ENCODE measurements at regions not wholly inside any gene's neighbourhood (a gene's known extent, or its start where the extent isn't known, plus 50 kb on each side); places are given as distances from the start of the nearest gene placed in this dataset.

DNA sequence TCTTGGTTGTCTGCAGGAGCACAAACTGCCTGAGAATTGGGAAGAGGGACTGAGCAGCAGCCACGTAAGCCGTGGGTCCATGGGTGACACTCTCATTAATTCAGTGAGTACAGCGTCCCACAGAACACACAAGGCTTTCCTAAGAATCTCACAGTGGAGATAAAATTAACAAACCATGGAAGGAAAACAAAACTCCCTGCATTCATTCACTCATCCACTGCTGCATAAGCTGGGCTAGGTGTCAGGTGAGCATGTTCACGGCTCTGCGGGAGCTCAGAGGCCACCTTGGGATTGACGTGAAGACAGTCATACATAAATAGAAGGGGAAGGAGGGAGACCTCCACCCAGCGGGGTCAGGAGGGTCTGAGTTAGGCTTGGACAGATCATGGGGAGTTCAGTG, 1442.7 kb downstream of the TBC1D22A start:
- no peak for DNase-seq (ENCODE audit: low spot score)

DNA sequence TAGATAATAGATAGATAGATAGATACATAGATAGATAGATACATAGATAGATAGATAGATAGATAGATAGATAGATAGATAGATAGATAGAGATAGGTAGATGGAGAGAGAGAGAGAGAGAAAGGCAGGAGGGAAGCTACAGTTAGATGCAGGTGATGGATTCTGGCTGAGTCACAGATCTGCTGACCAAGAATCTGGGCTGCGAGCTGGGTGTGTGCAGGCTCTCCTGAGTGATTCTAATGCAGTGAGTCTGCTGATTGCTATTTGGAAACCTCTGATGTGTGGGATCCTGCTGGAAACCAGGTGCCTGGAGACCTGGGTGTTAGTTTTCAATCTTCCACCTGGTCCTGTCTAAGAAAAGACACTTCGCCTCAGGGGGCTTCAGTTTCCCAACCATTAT, 1441.8 kb downstream of the TBC1D22A start:
- peak; percentile 1 for DNase-seq (ENCODE audit: low spot score)

DNA sequence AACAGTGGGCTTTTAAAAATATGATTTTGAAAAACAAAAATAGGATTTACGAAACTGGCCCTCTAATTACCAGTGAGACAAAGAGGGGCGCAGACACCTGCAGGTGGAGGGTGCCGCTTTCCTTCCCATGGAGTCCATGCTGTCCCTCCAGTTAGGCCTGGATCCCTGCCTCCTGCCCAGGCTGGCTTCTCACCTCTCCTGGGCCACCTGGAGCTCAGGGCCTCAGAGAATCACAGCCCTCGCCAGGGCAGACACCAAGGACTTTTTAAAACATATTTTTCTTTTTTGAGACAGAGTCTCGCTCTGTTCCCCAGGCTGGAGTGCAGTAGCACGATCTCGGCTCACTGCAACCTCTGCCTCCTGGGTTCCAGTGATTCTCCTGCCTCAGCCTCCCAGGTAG, 1437.2 kb downstream of the TBC1D22A start:
- DNase-seq (ENCODE audit: low spot score): no peak

DNA sequence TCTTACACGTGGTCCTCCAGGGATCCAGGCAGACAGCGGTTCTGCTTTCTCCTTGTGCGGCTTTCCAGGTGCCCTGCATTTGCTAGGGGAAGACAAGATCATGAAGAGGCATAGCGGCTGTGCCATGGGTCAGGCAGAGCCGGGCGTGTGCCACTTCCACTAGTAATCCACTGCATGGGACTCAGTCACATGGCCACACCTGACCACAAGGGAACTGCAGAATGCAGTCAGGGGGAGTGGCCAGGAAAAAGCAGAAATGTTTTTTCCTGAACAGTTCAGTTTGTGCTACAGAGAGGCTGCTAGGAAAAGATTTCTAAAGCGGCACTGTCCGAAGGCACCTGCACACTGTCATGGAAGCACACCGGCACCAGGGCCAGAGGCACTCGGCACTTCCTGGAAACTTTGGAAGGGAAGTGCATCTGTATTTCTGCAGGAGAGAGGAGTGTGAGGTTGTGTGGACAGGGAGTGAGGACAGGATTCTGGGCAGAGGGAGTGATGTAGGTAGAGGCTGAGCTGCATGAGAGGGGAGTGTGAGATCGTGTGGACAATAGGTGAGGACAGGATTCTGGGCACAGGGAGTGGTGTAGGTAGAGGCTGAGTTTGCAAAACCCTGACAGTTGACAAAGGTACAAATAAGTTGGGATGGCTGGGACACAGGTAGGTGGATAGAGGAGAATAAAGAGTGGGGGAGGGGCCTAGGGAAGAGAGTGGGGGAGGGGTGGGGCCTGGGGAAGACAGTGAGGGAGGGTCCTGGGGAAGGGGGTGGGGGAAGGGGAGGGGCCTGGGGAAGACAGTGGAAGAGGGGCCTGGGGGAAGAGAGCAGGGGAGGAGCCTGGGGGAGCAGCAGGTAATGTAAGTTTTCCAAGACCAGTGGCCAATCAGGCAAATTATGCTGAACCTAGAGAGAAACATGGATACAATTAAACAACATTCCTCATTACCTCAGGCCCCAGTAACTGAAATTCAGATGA, 1436.3 kb downstream of the TBC1D22A start:
- DNase-seq (ENCODE audit: low spot score): no peak

DNA sequence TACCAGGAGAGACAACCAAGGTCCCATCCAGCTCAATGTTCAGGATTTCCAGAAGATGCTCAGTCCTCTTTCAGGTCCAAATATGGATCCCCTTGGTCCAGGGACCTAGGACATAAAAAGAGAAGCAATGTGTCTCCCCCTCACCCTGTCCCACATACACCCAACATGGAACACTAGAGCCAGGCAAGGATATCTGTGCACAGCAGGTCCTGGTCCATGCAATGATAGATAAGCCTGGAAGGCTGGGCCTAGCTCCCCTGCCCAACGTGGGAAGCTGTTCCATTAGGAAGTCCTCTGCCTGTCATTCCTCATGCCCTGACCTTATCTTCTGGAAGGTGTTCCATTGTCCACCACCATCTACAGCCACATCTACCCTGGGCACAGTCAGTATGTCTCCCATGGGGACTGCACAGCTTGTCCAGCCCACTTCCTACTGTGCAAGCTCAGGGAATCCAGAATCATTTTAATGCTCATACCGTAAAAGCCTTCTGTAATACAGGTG, 1434.8 kb downstream of the TBC1D22A start:
- DNase-seq (ENCODE audit: low spot score): no peak

DNA sequence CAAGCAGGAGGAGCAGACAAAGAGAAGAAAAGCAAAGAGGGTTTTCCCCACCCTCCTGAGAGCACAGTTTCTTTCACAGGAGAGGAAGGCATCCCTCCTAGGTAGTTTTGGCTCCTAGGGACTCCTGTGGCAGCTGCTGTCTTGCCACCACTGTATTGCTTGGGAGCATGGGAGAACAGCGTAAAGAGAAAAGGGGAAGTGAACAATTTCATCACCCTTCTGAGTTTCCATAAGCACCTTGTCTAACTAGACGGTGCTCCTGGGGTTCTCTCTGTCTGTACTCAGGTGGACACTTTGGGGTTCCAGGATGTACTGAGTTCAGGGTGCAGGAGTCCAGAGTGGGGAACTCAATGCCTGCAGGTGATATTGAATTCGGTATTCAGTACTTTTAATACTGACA, 1430.5 kb downstream of the TBC1D22A start:
- no peak for DNase-seq (ENCODE audit: low spot score)

DNA sequence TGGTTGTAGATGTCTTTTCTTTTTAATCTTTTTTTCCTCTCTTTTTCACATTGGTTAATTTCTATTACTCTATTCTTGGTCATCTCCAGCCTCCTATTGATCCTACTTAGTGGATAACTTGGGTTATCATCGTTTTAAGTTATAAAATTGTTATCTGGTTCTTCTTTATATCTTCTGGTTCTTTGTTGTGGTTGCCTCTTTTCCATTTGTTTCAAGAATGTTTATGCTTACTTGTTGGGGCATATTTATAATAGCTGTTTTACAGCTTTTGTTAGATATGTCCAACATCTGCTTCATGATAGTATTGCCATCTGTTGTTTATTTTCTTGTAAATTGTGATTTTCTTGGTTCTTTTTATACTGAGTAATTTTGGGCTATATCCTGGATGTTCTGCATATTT, 1429.6 kb downstream of the TBC1D22A start:
- DNase-seq (ENCODE audit: low spot score): no peak

DNA sequence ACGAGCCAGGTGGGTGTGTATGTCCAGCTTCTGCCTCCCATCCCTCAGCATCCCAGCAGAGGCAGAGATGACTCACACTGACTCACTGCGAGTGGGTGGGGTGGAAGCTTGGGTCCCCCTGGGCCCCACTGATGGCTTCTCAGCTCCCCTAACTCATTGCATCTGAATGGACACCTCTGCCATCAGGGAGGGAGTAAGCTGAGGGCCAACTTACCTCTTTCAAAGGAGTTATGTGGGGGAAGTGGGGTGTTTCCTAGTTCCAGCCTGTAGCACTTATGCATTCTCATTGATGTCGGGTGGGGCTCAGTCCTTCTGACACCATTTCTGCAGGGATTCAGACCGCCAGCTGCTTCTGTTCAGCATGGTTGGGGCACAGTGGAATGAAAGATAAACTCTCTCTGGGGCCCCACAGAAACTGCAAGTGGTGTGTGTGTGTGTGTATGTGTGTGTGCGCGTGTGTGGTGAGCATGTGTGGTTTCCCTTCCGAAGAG, 1425.8 kb downstream of the TBC1D22A start:
- DNase-seq (ENCODE audit: low spot score): no peak

DNA sequence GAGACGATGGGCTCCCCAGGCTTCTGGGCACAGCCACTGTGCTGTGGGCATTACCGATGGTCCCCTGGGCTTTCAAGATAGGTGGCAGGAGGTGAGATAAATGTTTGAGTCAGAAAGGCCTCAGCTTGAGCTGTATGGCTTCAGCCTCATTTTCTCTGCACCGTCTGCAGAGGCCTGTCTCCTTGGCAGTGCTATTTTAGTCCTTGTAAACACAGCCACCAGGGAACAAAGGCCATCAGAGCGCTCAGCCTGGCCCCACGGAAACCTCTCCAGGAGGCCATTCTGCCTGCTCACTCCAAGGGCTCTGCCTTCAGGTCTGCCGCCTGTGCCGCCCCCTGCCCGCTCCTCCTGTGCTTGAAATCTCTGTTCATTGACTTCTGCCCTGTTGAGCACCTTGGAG, 1424.9 kb downstream of the TBC1D22A start:
- no peak for DNase-seq (ENCODE audit: low spot score)

DNA sequence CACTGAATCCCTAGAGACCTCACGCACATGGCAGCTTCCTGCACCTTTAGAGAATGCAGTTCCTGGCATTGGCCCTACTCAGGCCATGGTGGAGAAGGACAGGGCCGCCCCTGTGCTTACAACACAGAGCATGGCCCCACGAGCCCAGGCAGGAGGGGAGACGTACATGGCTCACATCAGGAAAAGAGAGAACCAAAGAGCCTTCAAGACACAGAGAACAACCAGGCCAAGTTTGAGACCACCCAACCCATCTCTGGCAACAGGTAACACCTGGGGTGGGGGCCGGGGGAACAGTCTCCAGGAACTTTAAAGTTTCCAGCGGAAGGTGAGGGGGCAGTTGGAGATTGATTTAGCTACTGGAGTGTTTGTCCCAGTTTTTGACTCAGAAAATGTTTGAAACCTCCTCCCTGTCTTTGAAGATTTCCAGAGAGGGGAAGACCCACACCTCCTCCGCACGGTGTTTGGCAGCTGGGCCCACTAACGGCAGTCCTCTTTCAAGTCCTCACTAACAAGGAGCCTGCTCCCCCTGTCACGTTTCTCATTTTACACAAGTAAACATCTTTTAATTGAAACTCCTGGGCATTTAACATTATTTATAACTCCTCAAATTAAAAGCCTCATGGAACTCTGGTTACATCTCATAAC, 1423.8 kb downstream of the TBC1D22A start:
- DNase-seq (ENCODE audit: low spot score): no peak

DNA sequence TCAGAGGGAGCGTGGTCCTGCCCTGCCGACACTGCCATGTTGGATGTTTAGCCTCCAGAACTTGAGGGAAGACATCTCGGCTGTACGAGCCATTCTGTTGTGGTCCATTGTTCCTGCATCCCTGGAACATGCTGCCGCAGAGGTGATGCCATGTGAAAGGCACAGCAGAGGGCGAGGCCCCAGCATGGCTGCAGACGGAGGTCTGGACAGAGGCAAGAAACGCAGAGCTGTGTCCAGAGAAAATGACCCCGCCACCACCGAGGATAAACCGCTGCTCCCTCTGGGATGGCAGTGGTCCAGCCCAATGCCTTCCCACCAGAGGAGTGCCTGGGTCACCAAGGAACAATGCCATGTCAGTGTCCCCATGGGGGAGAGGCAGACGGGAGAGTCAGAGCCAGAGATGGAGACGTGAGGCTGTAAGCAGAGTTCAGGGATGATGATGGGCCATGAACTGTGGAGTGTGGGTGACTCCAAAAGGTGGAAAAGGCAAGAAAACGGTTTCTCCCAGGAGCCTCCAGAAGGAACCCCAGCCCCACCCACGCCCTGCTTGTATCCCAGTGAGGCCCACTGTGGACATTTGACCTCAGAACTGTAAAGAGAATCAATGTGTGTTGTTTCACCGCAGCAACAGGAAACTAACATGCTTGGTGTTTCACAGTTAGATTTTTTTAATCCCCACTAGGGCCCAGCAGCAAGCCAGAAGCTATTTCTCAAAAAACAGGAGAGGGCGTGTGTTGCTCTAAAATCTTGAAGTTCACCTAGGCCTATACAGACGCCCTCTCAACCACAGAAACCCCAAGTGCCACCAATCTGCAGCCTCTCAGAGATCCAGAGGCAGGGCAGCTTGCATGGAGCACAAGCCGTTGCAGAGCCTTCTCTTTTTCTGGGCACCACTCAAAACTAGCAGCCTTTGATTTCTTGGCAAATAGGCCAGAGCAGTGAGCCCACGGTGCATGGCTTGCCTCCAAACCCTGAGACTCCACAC, 1422.9 kb downstream of the TBC1D22A start:
- DNase-seq (ENCODE audit: low spot score): no peak

DNA sequence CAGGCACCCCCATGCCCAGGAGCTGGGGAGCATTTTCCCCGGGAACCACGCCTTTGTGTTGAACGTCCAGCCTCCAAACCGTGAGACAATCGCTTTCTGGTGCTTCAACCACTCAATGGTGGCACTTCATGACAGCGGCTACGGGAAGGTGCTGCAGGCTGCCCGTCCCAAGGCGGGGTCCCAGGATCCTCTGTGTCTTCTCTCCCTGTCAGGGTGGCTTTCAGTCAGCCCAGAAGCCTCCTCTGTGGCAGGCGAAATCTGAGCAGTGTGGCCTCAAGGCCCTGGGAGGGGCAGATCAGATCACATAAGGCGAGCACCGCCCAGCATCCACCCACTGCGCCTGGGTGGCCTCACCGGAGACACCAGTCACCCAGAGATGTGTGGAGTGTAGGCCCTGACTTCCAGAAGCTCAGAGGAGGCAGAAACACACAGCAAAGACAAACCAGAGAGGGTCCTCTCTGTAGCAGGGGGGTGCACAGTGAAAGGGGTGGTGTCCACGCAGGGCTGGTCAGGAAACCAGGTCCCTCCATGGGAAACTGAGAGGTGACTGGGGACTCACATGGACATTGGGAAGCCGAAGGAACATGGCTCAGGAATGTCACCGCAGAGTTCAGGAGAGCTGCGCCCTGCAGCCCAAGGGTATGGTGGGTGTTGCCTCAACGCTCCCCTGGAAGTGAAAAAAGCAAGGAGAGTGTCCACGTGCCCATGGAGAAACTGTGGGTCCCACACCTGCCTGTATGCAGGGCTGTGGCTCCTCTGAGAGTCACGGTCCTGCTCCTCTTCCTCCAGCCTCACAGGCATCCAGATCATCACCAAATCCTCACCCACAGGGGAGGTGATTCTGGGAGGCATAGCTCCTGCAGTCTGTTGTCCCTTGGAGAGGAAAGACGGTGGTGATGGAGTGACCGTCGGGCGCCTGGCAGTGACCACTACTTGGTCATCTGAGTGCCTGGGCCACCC, 1420.7 kb downstream of the TBC1D22A start:
- no peak for DNase-seq (ENCODE audit: low spot score)

DNA sequence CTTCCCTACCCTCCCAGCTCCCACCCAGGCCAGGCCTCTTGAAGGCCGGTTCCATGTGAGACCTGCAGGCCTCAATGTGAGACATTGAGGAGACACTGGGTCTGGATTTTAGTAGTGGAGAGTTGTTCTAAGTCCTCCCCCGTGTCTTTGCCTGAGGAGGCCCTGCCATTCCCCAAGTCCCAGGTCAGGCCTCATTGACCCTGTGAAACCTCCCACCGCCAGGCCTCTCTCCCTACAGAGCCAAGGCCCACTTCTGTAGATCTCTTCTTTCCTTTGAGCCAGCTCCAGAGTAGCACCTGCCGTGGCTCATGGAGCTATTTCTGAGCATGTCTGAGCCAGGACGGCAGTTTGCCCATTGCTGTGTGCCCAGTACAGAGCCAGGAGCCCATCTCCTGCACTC, 1419.6 kb downstream of the TBC1D22A start:
- no peak for DNase-seq (ENCODE audit: low spot score)

DNA sequence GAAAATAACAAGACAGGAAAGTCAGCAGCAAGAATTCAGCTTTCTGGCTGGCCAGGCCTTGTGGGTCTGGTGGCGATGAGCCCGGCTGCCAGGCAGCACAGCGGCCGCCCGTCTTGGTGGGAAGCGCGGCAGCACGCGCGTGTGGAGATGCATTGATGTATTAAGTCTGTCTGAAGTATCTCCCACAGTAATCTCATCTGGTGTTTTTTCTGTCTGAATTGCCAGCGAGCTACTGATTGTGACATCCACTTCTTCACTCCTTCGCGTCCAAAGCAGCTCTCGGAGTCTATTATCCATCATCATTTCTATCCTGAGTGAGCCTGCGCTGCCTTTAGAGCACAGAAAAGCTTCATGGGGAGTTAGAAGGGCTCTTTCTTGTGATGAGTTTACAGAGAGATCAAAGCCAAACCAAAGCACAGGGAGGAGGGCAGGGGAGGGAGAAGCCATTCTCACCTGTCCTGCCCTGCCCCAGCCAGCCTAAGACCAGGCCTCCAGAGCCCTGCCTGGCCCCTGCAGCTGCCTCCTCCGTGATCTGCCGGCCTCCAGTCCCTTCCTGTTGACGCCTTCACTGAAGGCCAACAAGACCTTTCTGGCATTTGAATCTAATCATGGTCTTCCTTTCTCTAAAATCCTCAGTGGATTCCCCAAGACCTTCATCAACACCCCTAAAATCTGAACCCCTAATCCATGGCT, 1419.0 kb downstream of the TBC1D22A start:
- DNase-seq (ENCODE audit: low spot score): no peak

DNA sequence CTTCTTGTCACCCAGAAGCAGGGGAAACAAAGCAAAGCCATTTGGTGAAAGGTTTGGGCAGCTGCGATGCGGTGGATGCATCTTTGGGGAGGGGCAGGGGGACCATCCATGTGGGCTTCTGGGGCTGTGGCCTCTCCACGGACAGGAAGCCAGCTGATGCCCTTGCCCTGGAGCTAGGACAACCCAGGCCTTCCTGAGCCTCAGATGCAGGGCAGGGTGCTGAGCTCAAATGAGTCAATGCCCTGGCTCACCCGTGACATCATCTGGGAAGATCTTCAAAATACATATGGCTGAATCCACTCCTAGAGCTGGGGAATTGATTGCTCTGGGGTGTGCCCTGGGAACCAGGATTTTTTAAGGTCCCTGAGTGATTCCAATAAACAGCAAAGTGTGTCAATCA, 1418.2 kb downstream of the TBC1D22A start:
- no peak for DNase-seq (ENCODE audit: low spot score)

DNA sequence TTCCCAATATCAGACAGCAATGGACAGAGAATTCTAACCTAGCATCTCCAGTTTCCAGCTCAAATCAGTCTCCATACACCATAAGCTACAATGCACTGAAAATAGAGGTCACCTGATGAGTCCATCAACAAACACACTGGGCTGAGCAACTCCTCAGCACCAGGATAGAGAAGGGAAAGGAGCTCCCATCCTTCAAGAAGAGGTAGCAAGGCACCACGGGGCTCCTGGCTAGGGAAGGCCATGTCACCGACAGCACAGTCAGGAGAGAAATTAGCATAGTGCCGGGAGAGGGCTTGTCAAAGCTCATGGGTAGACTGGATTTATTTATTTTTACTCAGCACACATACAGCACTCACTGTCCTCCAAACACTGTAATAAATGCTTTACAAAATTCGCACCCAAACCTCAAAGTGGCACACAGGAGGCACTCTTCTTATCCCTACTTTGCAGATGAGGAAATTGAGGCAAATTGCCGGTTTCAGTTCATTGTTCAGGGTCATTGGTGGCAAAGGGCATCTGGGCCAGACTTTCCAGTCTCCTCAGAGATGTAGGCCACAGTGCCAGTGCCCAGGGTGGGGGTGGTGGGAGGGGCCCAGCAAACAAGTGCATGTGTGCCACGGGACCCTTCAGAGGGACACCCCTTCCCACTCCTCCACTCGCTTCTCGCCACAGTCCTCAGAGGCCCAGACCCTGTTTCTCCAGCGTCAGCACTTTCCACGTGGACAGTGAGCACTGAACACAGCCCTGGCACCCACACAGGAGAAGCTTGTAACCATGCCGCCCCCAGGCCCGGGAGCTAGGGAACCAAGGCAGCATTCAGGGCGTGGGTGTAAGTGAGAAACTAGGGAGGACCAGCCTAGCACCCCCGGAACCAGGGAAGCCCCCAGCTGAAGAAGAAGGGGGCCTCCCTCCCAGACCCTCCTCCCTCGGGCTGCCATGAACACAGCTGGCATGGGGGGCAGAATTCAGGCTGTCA, 1417.4 kb downstream of the TBC1D22A start:
- no peak for DNase-seq (ENCODE audit: low spot score)

DNA sequence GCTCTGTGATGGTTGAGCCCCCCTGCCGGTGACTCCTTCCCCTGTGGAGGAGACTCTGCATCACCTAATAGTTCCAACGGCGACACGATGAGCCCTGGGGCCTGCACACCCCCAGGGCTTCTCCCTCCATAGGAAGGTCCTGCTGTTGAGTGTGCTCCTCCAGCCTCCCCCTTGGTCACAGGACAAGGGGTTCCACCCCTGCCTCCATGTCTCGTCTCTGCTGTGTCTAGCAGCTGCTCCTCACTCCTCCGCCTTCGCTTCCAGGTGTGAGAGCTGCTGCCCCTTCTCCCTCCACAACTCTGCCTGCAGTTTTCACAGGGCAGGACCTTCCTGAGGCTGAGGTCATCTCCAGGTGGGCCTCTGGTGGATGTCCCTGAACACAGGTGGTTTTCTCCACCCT, 1416.1 kb downstream of the TBC1D22A start:
- DNase-seq (ENCODE audit: low spot score): no peak

DNA sequence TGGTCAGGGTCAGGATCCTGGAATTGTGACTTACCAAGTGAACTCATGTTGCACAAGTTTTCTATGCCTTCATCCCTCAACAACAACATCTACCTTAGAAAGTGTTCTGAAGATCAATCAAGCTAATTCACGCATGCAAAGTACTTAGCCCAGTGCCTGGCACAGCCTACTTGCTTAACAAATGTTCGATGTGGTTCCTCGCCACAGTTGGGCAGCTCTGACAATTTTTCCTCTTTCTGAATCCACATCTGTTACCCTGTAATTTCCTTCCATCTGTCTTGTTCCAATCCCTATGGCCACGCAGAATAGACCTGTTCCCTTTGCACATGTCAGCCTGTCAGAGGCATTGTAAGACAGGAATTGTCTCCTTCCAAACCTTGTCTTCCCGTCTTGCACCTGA, 1415.2 kb downstream of the TBC1D22A start:
- DNase-seq (ENCODE audit: low spot score): no peak

DNA sequence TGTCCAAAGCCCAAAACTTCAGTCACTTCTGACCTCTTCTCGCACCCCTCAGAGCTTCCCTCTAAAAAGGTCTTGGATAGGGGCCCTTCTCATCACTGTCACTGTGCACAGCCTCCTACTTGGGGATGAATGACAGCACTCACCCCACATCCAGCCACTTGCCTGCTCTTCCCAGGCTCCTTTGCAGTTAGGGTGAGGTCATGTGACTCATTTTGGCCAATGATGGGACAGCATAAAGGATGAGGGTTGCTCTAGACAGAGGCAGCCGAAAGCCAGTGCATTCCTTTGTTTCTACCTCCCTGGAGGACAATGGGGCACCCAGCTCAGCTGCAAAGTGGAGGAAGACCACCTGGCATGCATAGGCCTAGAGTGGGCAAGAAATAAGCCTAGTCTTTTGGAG, 1413.3 kb downstream of the TBC1D22A start:
- DNase-seq (ENCODE audit: low spot score): no peak
